Choroid plexus epithelial cell (primary cell): ENCODE measurements at regions not wholly inside any gene's neighbourhood (a gene's known extent, or its start where the extent isn't known, plus 50 kb on each side); places are given as distances from the start of the nearest gene placed in this dataset.

Source experiments
- DNase-seq: peaks from one replicate; pipeline ENCODE4 v3.0.0-alpha.2; 2010; ENCODE audit warnings: low read depth
- H3K4me3 ChIP-seq: 2 replicates; pipeline ENCODE4 v1.5.1; 2011; ENCODE audit warnings: low read depth, mild to moderate bottlenecking, control low read depth, low read length, moderate library complexity
- TF ChIP-seq, protein P1 (sequence below): conservative IDR thresholded peaks from 2 replicates; pipeline ENCODE4 v1.5.1; 2011; ENCODE audit warnings: low read depth, mild to moderate bottlenecking, control low read depth, inconsistent platforms, low read length, moderate library complexity

DNA sequence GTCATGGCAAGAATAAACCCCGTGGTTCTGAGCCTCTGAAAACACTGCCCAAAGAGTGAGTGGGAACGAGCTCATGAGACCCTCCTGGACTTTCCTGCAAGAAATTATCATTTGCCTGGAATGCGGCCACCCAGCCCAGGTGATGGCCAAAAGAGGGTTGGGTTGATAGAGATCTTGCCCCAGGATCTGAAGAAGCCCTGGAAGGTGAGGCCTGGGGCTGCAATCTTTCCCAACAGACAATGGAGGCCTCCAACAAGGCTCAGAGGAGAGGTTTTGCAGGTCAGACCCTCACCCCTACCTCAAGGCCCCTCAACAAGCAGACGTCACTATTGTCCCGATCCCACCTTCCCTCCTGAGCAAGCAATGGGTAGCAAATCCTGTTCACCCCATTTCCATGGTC, 106.0 kb upstream of the SOD1 start:
- H3K4me3 ChIP-seq: no peak overlapping the region
- no peak for DNase-seq
- TF ChIP-seq, protein P1, sequence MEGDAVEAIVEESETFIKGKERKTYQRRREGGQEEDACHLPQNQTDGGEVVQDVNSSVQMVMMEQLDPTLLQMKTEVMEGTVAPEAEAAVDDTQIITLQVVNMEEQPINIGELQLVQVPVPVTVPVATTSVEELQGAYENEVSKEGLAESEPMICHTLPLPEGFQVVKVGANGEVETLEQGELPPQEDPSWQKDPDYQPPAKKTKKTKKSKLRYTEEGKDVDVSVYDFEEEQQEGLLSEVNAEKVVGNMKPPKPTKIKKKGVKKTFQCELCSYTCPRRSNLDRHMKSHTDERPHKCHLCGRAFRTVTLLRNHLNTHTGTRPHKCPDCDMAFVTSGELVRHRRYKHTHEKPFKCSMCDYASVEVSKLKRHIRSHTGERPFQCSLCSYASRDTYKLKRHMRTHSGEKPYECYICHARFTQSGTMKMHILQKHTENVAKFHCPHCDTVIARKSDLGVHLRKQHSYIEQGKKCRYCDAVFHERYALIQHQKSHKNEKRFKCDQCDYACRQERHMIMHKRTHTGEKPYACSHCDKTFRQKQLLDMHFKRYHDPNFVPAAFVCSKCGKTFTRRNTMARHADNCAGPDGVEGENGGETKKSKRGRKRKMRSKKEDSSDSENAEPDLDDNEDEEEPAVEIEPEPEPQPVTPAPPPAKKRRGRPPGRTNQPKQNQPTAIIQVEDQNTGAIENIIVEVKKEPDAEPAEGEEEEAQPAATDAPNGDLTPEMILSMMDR: no peak

DNA sequence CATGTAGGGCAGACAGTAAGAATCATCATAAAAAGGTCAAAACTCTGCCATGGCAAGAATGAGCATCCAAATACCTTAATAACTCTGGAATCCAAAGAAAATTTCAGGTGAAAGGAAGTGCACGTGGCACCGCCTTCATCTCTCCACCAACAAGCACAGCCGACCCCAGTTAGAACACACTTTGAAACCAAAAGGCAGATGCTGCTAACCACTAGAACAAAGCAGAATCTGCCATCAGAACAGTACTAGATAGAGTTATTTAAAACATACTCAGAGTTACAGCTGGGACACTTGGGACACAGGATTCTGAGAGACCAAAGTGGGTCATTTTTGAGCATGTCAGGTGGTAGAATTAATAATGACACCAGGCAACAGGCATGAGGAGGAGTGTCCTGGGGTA, 106.7 kb upstream of the SOD1 start:
- no peak for DNase-seq
- no peak overlapping the region for H3K4me3 ChIP-seq
- TF ChIP-seq, protein P1: no peak

DNA sequence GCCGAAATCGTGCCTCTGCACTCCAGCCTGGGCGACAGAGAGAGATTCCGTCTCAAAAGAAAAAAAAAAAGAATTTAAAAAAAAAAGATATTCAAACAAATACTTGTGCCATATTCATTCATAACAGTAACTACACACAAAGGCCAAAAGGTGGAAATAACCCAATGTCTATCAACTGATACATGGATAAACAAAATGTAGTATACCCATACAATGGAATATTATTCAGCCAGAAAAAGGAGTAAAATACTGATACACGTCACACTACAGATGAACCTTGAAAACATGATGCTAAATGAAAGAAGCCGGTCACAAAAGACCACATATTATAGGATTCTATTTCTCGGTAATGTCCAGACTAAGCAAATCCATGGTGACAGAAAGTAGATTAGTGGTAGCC, 109.4 kb upstream of the SOD1 start:
- no peak for DNase-seq
- TF ChIP-seq, protein P1: no peak
- no peak overlapping the region for H3K4me3 ChIP-seq

DNA sequence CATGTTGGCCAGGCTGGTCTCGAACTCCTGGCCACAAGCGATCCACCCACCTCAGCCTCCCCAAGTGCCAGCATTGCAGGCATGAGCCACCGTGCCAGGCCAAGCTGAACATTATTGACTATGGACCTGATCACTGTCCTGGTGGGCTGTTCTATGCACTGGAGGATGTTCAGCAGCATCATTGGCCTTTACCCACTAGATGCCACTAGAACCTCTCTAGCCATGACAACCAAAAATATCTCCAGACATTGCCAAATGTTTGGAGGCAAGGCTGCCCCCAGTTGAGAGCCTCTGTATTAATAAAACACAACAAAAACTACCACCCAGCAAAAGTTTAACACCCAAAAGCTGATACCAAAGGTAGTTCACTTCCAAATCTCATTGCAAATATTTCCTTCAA, 110.8 kb upstream of the SOD1 start:
- no peak for DNase-seq
- TF ChIP-seq, protein P1: no peak
- H3K4me3 ChIP-seq: no peak overlapping the region

DNA sequence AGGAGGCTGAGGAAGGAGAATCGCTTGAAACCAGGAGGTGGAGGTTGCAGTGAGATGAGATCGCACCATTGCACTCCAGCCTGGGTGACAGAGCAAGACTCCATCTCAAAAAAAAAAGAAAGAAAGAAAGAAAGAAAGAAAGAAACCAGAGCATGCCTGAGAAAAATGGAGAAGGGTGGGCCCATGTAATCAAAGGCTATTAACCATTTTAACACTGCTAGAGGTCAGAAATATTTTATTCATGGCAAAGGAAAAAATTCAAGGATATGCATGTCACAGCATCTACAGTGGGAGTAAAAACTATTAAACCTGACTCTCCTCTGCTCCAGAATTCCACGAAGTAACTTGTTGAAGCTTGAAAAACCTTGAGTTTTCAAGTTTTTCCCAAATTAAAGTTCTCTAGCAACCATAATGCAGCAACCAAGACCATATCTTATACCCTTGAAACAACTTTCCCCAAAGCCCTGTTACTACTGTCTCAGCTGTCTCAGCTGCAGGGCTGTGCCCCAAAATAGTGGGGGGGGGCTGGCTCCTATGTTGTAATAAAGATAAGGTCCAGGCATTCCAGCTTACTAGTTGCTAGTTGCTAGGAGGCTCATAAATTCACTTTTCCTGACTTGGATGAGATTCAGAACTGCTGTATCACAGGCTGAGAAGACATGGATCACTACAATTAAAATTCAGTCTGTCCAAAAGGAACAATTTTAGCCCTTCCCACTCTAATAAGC, 112.9 kb upstream of the SOD1 start:
- H3K4me3 ChIP-seq: no peak overlapping the region
- TF ChIP-seq, protein P1: no peak
- peak; percentile 44 for DNase-seq

DNA sequence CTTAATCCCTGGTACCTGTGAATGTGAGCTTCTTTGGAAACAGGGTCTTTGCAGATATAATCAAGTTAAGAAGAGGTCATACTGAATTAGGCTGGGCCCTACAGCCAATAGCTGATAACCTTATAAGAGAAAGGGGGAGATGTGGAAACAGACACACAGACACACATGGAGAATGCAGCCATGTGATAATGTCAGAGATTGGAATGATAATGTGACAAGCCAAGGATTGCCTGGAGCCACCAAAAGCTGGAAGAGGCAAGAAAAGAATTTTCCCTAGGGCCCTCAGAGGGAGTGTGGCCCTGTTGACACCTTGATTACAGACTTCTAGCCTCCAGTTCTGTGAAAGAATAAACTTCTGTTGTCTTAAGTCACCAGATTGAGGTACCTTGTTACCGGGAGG, 114.5 kb upstream of the SOD1 start:
- no peak for DNase-seq
- TF ChIP-seq, protein P1: no peak
- H3K4me3 ChIP-seq: no peak overlapping the region

DNA sequence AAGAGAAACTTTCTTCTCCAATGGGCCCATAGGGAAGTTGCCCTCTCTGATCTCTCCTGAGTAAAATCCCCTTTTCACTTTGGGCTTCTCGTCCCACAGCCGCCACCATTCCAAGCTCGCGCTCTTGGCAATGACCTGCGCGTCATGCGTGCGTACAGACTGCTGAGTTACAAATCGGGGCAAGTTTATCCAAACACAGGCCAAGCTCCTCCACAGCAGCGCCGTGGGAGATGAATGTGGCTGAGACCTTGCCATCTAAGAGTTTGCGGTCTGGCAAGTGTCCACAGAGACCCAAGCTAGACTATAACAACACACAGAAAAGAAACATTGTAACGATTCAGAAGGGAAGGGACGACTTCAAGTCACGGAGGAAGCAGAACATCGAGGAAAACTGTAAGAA, 116.3 kb upstream of the SOD1 start:
- H3K4me3 ChIP-seq: no peak overlapping the region
- DNase-seq: no peak
- TF ChIP-seq, protein P1: no peak
